ENCODE measurements at regions not wholly inside any gene's neighbourhood (a gene's known extent, or its start where the extent isn't known, plus 50 kb on each side); places are given as distances from the start of the nearest gene placed in this dataset.

- TF ChIP-seq MCM5 (IDR thresholded peaks at IDR 0.05; ENCODE audit: low read depth) (no peak), KDM4B (IDR thresholded peaks at IDR 0.05; ENCODE audit: borderline replicate concordance in 2 of 2, low read depth in 1 of 2) (no peak)
Measured at GRCh38 chr9:97788763-97789663, 64.0 kb upstream of the FOXE1 start (continued).

DNA sequence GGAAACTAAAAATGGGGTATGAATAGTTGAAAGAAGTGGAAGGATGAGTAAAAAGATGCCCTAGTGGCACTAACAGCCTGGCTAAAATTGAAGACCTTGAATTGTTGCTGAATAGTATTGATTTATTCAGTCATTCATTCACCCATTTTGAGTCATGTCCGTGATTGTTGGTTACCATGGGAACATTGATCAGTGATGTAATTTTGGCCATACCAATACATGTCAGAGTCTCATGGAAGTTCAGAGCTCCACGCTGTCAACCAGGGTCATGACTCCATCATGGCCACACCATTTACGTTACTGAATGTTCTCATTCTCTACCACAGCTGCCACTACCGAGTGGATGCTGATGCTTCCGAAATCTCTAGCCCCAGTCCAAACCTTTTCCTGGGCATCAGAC lies 62.5 kb upstream of the FOXE1 start:
- H2AFZ ChIP-seq (ENCODE audit: low read depth, low read length), result no peak overlapping the region
- H3K9me1 ChIP-seq (ENCODE audit: control insufficient read depth, insufficient read depth, low read length), result no peaks in the 10 kb centered on the region
- no peak overlapping the region for H3K9ac ChIP-seq (ENCODE audit: insufficient read depth in 1 of 2, low read depth in 2 of 2, low read length in 2 of 2)
- ChIA-PET POLR2A (interaction anchor here (0.6 to 0.9 kb wide), 2 partner anchors 17 to 56 kb away, joined by 3 to 5 read pairs; no protein-coding TSS in a partner anchor), CTCF (ENCODE audit: low intra/inter-chr PET ratio) (no interaction called here)
- H3K79me2 ChIP-seq (ENCODE audit: control insufficient read depth, insufficient read depth, low read length), result no peaks in the 10 kb centered on the region
- intact Hi-C loops (cut with micrococcal nuclease), result no loop called here
- peaks cover 9 to 30% of the 10 kb centered on the region in 2 experiments; a peak in 4 of 5 replicates for H3K27me3 ChIP-seq (ENCODE audit: control insufficient read depth in 2 of 2, insufficient read depth in 2 of 2, low read length in 2 of 2)
- WGBS (ENCODE audit: insufficient coverage, low coverage, missing lambda C conversion rate), result 0% methylated on average over 5 of the region's 5 CpGs
- no peak overlapping the region for H3K27ac ChIP-seq (ENCODE audit: extremely low read depth, low read depth, low read length)
- DNase-seq (ENCODE audit: extremely low read depth in 1 of 4, low spot score in 3 of 4) (no peak), ATAC-seq (no peak), FAIRE-seq (no peak)
- no peak overlapping the region for H3K4me2 ChIP-seq (ENCODE audit: insufficient read depth, low read length)
- TF ChIP-seq RFX1 (IDR thresholded peaks at IDR 0.05) (peak; percentile 41), RBM22 (IDR thresholded peaks at IDR 0.05; ENCODE audit: low read depth, low read length, poor library complexity, severe bottlenecking) (no peak), ELK1 (CRISPR knock-in tag; IDR thresholded peaks at IDR 0.05) (no peak), ZNF766 (CRISPR knock-in tag; conservative IDR thresholded peaks at IDR 0.05) (no peak)
- TF ChIP-seq, protein P1, sequence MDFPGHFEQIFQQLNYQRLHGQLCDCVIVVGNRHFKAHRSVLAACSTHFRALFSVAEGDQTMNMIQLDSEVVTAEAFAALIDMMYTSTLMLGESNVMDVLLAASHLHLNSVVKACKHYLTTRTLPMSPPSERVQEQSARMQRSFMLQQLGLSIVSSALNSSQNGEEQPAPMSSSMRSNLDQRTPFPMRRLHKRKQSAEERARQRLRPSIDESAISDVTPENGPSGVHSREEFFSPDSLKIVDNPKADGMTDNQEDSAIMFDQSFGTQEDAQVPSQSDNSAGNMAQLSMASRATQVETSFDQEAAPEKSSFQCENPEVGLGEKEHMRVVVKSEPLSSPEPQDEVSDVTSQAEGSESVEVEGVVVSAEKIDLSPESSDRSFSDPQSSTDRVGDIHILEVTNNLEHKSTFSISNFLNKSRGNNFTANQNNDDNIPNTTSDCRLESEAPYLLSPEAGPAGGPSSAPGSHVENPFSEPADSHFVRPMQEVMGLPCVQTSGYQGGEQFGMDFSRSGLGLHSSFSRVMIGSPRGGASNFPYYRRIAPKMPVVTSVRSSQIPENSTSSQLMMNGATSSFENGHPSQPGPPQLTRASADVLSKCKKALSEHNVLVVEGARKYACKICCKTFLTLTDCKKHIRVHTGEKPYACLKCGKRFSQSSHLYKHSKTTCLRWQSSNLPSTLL (IDR thresholded peaks at IDR 0.05), result no peak
- H3K36me3 ChIP-seq (ENCODE audit: control insufficient read depth, insufficient read depth, low read length), result no peaks in the 10 kb centered on the region
- no peak overlapping the region for H3K4me3 ChIP-seq
- in situ Hi-C loops (cut with MboI), result no loop called here
- BruUV-seq (replicated peaks), result no TSS peak
- H3K4me1 ChIP-seq (replicated peaks in 1 of 2; ENCODE audit: control insufficient read depth in 2 of 2, insufficient read depth in 2 of 2, low read length in 2 of 2), result peaks cover 0 to 14% of the 10 kb centered on the region in 2 experiments; a peak in 2 of 5 replicates
- H3K9me3 ChIP-seq (replicated peaks; ENCODE audit: control insufficient read depth, insufficient read depth, low read depth, low read length), result no peaks in the 10 kb centered on the region
- no peaks in the 10 kb centered on the region for H4K20me1 ChIP-seq (replicated peaks; ENCODE audit: control insufficient read depth, insufficient read depth, low read length)
